SK-N-MC (cell line): ENCODE measurements at regions not wholly inside any gene's neighbourhood (a gene's known extent, or its start where the extent isn't known, plus 50 kb on each side); places are given as distances from the start of the nearest gene placed in this dataset.

Experiments used
- EZH2 ChIP-seq: fragments of 200-600 bp; sonication (generic); IDR thresholded peaks from one replicate; pipeline ENCODE4 v1.6.1; 2017; ENCODE audit warnings: antibody characterized with exemption
- FOXP2 ChIP-seq: optimal IDR thresholded peaks from 2 replicates; pipeline ENCODE3; 2011; ENCODE audit warnings: mild to moderate bottlenecking, moderate library complexity; ENCODE audit not compliant: insufficient read depth; ENCODE audit errors: extremely low read length, control extremely low read depth
- POLR2AphosphoS5 ChIP-seq: IDR thresholded peaks from 2 replicates; pipeline ENCODE4 v1.6.1; 2012; ENCODE audit warnings: mild to moderate bottlenecking, low read depth, low read length, borderline replicate concordance

GRCh38 chr7:136179851-136180721 lies 202.9 kb upstream of the MTPN start:
- TF ChIP-seq POLR2AphosphoS5 (no peak; the same call in 1 of the 2 replicates), EZH2 (no peak), FOXP2 (peak; percentile 30)
